ENCODE measurements at regions not wholly inside any gene's neighbourhood (a gene's known extent, or its start where the extent isn't known, plus 50 kb on each side); places are given as distances from the start of the nearest gene placed in this dataset.

DNA sequence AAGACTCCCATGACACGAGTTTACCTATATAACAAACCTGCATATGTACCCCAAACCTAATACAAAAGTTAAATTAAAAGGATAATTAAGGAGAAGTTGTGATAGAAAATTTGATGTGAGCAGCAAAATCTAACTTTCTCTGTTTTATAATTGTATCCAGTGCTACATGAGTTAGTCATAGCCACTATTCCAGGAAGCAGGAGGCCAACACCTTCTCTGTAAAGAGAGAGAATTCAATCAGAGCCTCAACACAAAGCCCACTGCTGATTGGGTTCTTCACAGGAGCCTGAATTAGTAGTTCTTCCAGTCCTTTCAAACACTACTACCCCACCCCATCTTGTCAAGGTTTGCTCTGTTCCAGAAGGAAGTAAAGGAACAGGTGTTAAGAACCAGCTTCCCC lies 84.2 kb downstream of the BLID start:
- Mint-ChIP-seq H3K36me3 (no peaks in the 10 kb centered on the region), H3K27me3 (ENCODE audit: low read depth) (no peaks in the 10 kb centered on the region), H3K4me1 (peaks cover 13% of the 10 kb centered on the region), H3K4me3 (no peak overlapping the region), H3K27ac (no peak overlapping the region), H3K9me3 (peaks cover 3% of the 10 kb centered on the region)
- no peak for DNase-seq (ENCODE audit: low spot score in 2 of 2, unreplicated experiment in 2 of 2)
- TF ChIP-seq, protein P1, sequence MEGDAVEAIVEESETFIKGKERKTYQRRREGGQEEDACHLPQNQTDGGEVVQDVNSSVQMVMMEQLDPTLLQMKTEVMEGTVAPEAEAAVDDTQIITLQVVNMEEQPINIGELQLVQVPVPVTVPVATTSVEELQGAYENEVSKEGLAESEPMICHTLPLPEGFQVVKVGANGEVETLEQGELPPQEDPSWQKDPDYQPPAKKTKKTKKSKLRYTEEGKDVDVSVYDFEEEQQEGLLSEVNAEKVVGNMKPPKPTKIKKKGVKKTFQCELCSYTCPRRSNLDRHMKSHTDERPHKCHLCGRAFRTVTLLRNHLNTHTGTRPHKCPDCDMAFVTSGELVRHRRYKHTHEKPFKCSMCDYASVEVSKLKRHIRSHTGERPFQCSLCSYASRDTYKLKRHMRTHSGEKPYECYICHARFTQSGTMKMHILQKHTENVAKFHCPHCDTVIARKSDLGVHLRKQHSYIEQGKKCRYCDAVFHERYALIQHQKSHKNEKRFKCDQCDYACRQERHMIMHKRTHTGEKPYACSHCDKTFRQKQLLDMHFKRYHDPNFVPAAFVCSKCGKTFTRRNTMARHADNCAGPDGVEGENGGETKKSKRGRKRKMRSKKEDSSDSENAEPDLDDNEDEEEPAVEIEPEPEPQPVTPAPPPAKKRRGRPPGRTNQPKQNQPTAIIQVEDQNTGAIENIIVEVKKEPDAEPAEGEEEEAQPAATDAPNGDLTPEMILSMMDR (IDR thresholded peaks at IDR 0.05; ENCODE audit: unreplicated experiment): no peak

DNA sequence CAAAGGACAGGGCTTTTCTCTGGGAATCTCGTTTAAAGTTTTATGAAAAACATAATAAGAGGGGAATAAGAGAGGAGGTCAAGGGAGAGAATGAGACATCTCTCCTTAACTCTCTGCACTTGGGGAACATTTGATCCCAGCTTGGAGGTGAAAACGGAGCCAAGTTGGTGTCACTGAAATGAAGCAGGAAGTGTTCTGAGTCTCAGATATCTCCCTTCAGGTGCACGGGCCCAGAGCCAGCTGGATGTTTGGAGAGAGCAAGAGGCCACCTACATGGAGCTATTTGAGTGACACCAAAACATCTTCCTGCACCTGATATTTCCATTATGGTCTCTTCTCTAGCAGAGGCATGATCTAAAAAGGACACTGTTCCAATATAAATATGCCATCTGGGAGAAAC lies 85.7 kb downstream of the BLID start:
- DNase-seq (ENCODE audit: low spot score in 2 of 2, unreplicated experiment in 2 of 2): no peak
- TF ChIP-seq, protein P1 (IDR thresholded peaks at IDR 0.05; ENCODE audit: unreplicated experiment): no peak
- Mint-ChIP-seq H3K4me1 (no peaks in the 10 kb centered on the region), H3K27ac (no peak overlapping the region), H3K27me3 (ENCODE audit: low read depth) (no peaks in the 10 kb centered on the region), H3K4me3 (no peak overlapping the region), H3K9me3 (peaks cover 3% of the 10 kb centered on the region), H3K36me3 (no peaks in the 10 kb centered on the region)

DNA sequence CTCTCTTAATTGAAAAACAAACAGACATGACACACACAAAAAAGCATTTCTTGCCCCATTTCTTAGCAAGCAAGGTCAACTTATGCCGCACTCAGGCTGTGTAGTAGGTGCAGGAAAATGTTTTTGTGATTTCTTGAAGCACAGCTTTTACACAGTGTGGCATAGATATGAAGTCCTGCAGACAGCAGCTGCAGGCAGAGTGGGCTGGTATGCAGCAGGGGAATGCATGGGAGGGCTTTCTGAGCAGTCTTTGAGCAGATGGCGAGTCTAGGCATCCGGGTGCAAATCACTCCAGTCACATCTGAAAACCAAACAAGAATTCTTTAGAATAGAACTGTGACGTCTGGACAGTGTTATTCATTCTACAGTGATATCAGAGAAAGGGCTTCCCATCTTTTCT lies 87.5 kb downstream of the BLID start:
- no peaks in the 10 kb centered on the region for H3K4me1 Mint-ChIP-seq
- peaks cover 3% of the 10 kb centered on the region for H3K9me3 Mint-ChIP-seq
- no peaks in the 10 kb centered on the region for H3K27me3 Mint-ChIP-seq (ENCODE audit: low read depth)
- H3K36me3 Mint-ChIP-seq: no peaks in the 10 kb centered on the region
- H3K4me3 Mint-ChIP-seq: no peak overlapping the region
- no peak overlapping the region for H3K27ac Mint-ChIP-seq
- no peak for DNase-seq (ENCODE audit: low spot score in 2 of 2, unreplicated experiment in 2 of 2)
- TF ChIP-seq, protein P1 (IDR thresholded peaks at IDR 0.05; ENCODE audit: unreplicated experiment): no peak

DNA sequence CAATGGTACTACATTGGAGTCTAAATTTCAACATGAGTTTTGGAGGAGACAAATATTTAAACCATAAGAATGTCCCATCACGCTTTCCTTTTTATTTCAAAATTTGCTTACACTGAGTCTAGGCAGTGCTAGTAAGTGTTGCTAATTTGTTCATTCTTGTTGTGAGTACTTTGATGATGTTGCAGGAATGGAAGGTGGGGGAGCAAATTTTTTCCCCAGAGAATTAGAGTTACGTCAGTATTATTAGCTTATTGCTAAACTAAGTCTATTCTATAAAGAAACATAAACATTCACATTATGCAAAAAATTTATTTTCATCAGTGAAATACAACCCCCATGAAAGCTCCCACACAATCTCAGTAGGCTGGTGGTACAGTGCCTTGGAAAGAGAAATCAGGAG lies 88.0 kb downstream of the BLID start:
- Mint-ChIP-seq H3K4me3 (no peak overlapping the region), H3K36me3 (no peaks in the 10 kb centered on the region), H3K27ac (no peak overlapping the region), H3K9me3 (peaks cover 3% of the 10 kb centered on the region), H3K27me3 (ENCODE audit: low read depth) (no peaks in the 10 kb centered on the region), H3K4me1 (no peaks in the 10 kb centered on the region)
- DNase-seq (ENCODE audit: low spot score in 2 of 2, unreplicated experiment in 2 of 2): no peak
- TF ChIP-seq, protein P1 (IDR thresholded peaks at IDR 0.05; ENCODE audit: unreplicated experiment): no peak

DNA sequence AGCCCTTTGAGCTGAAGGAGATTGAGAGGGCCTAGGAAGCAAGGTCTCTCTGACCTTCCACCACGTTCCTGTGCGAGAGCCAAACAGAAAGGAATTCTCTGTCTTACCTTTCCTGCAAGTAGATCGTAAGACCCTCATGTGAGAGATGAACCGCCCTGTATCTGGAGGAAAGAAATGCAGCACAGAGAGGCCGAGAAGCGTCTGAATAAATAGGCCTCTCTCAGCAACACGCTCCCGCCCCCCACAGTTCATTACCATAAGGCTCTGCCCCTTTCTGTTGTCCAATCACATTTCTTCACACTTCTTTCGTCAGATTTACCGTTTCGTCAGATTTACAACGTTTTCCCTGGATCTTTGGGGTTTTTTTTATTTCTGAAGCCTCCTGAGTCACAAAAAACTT lies 90.3 kb downstream of the BLID start:
- TF ChIP-seq, protein P1 (IDR thresholded peaks at IDR 0.05; ENCODE audit: unreplicated experiment): no peak
- Mint-ChIP-seq H3K4me1 (no peaks in the 10 kb centered on the region), H3K4me3 (no peak overlapping the region), H3K27ac (no peak overlapping the region), H3K9me3 (no peaks in the 10 kb centered on the region), H3K27me3 (ENCODE audit: low read depth) (no peaks in the 10 kb centered on the region), H3K36me3 (no peaks in the 10 kb centered on the region)
- DNase-seq (ENCODE audit: low spot score in 2 of 2, unreplicated experiment in 2 of 2): no peak

DNA sequence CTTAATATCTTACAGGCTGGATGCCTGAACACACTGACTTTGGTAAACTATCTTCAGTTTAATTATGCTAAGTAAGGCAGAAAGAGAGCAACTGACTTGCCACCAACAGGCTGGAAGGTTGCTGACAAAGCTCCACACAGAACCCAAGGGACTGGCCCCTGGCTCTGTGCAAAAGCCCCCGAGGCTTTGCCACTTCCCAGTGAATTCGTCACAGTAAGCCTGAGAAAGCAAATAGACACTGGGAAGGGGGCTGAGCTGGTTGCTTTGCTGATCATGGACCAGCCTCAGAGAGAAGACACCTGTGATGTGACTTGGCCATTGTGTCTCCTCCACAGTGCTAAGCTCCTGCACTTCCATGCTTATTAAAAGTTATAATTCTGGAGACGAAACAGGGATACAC lies 91.7 kb downstream of the BLID start:
- no peaks in the 10 kb centered on the region for H3K9me3 Mint-ChIP-seq
- H3K27me3 Mint-ChIP-seq (ENCODE audit: low read depth): no peaks in the 10 kb centered on the region
- no peak overlapping the region for H3K27ac Mint-ChIP-seq
- H3K4me3 Mint-ChIP-seq: no peak overlapping the region
- no peak for DNase-seq (ENCODE audit: low spot score in 2 of 2, unreplicated experiment in 2 of 2)
- TF ChIP-seq, protein P1 (IDR thresholded peaks at IDR 0.05; ENCODE audit: unreplicated experiment): no peak
- no peaks in the 10 kb centered on the region for H3K4me1 Mint-ChIP-seq
- no peaks in the 10 kb centered on the region for H3K36me3 Mint-ChIP-seq

Data from mesothelial cell of epicardium (in vitro differentiated cells).